MG63 (cell line): ENCODE measurements at regions not wholly inside any gene's neighbourhood (a gene's known extent, or its start where the extent isn't known, plus 50 kb on each side); places are given as distances from the start of the nearest gene placed in this dataset.
"Not testable (repeated sequence)": the region's sequence is repeated elsewhere in the genome, so short reads cannot be mapped to it uniquely, and the experiment has no call there.

Experiments
- DNase-seq: peaks from one replicate; pipeline ENCODE4 v3.0.0-alpha.2; 2020
- H3K27me3 ChIP-seq: fragments of 250-450 bp; sonication (Bioruptor Pico); 2 replicates; pipeline ENCODE4 v1.5.1; 2020; ENCODE audit warnings: mild to moderate bottlenecking, moderate library complexity
- H3K36me3 ChIP-seq: fragments of 250-450 bp; sonication (Bioruptor Pico); 2 replicates; pipeline ENCODE4 v1.5.1; 2020; ENCODE audit warnings: mild to moderate bottlenecking, moderate library complexity
- H3K4me3 ChIP-seq: fragments of 250-450 bp; sonication (Bioruptor Pico); 2 replicates; pipeline ENCODE4 v1.5.1; 2020; ENCODE audit warnings: mild to moderate bottlenecking, moderate library complexity
- H3K9me3 ChIP-seq: fragments of 250-450 bp; sonication (Bioruptor Pico); 2 replicates; pipeline ENCODE4 v1.5.1; 2020; ENCODE audit warnings: mild to moderate bottlenecking, moderate library complexity

- H3K9me3 ChIP-seq, result no peaks in the 10 kb centered on the region
- no peak for DNase-seq
- H3K4me3 ChIP-seq, result no peak overlapping the region
- no peaks in the 10 kb centered on the region for H3K36me3 ChIP-seq
- no peaks in the 10 kb centered on the region for H3K27me3 ChIP-seq
Measured at GRCh38 chrX:142742581-142742980, 283.1 kb upstream of the SPANXN4 start.

DNA sequence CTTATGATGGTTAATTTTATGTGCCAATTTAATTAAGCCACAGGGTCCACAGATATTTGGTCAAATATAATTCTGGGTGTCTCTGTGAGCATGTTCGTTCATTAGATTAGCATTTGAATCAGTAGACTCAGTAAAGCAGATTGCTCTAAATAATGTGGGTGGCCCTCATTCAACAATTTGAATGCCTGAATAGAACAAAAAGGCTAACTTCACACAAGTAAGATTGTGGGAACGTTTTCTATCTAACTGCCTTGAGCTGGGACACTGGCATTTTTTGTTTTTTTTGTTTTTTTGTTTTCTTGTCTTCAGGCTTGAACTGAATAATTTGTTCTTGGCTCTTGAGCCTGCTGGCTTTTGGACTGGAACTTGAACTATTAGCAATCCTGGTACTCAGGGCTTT lies 292.4 kb upstream of the SPANXN4 start:
- Histone ChIP-seq H3K36me3 (no peaks in the 10 kb centered on the region), H3K9me3 (no peaks in the 10 kb centered on the region), H3K4me3 (no peak overlapping the region), H3K27me3 (no peaks in the 10 kb centered on the region)
- no peak for DNase-seq

DNA sequence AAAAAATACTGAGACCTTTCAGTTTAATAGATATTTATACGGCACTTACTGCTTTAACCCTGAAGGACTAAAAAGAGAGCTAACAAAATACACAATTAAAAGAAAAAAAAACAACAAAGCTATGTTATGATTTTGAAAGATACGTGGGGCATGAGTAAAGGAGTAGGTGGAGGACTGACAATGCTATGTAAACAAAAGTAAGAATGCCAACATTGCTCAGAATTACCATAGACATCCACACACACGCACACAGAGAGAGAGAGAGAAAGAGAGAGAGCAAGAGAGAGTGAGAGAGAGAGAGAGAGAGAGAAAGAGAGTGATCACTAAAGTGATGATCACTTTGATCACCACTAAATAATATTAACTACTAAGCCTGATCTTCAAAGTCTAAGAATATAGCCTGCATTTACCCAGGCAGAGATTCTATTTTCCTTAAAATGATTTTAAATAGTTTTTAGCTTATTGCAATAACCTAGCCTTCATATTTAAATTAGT lies 313.9 kb upstream of the SPANXN4 start:
- H3K36me3 ChIP-seq, result no peaks in the 10 kb centered on the region
- H3K27me3 ChIP-seq, result no peaks in the 10 kb centered on the region
- no peaks in the 10 kb centered on the region for H3K9me3 ChIP-seq
- H3K4me3 ChIP-seq, result no peak overlapping the region
- DNase-seq, result no peak

DNA sequence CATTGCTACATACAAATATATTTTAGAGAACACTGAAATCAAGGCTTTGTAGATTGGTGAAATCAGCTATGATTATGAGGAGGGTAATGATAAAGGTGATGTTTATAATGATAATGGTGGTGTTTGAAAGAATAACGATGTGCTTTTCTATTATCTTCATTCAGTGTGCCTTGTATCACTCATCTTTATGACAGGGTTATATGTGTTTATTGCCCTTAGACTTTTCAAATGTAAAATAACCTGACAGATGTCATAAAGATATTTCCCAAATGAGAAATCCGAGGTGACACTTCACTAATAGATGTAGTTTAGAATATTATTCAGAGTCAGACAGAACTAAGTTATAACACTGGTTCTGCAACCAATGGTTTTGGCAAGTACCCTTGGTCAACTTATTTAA lies 323.0 kb upstream of the SPANXN4 start:
- H3K27me3 ChIP-seq, result no peaks in the 10 kb centered on the region

DNA sequence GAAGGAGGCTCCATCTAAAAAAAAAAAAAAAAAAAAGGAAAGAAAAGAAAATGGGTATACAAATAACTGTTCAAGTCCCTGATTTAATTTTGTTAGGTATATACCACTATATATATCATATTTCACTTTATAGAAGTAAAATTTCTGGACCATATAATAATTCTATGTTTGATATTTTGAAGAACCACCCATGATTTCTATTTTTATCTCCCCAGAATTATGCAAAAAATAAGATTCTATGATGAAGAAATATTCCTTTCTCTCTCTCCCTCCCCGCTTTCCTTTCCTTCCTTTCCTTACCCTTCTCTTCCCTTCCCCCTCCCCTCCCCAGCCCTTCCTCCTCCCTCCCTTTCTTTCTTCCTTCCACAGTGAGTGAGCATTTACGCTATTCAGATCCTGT lies 337.5 kb upstream of the SPANXN4 start:
- no peaks in the 10 kb centered on the region for H3K36me3 ChIP-seq

More for the DNA sequence above, 323.0 kb upstream of the SPANXN4 start:
- H3K9me3 ChIP-seq, result no peaks in the 10 kb centered on the region
- no peak overlapping the region for H3K4me3 ChIP-seq
- DNase-seq, result no peak
- no peaks in the 10 kb centered on the region for H3K36me3 ChIP-seq

DNA sequence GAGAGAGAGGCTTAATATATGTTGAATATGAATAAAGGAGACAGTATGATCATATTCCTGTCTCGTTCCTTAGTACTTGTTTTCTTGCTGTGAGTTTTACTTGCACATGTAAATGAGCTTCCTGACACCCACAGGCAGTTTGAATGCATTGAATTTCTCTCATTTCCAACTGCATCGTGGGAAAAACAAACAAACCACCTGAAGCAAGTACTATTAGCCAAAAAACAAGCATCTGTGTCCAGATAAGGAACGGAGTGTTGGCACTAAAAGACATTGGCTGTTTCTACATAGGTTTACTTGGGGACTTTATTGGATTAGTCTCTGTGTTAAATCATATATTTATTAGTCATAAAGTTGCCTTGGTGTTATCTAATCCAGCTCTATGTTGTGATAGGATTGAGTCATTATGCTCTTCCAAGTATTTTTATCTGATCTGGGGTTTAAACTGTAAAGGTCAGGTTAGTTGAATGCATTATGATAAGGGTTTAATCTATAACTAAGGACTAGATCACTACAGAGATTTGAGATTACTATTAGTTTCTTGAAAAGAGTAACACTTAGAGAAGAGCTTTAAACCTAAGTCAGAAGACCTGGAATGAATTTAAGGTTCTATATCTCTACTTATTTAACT lies 339.0 kb upstream of the SPANXN4 start:
- Histone ChIP-seq H3K9me3 (no peaks in the 10 kb centered on the region), H3K27me3 (no peaks in the 10 kb centered on the region), H3K36me3 (no peaks in the 10 kb centered on the region), H3K4me3 (no peak overlapping the region)
- no peak for DNase-seq

More for the DNA sequence above, 337.5 kb upstream of the SPANXN4 start:
- H3K4me3 ChIP-seq, result no peak overlapping the region
- DNase-seq, result no peak
- H3K9me3 ChIP-seq, result no peaks in the 10 kb centered on the region
- H3K27me3 ChIP-seq, result no peaks in the 10 kb centered on the region

- Histone ChIP-seq H3K27me3 (no peaks in the 10 kb centered on the region), H3K36me3 (no peaks in the 10 kb centered on the region), H3K9me3 (no peaks in the 10 kb centered on the region), H3K4me3 (no peak overlapping the region)
- DNase-seq, result no peak
Measured at GRCh38 chrX:142686206-142686605, 339.5 kb upstream of the SPANXN4 start.

DNA sequence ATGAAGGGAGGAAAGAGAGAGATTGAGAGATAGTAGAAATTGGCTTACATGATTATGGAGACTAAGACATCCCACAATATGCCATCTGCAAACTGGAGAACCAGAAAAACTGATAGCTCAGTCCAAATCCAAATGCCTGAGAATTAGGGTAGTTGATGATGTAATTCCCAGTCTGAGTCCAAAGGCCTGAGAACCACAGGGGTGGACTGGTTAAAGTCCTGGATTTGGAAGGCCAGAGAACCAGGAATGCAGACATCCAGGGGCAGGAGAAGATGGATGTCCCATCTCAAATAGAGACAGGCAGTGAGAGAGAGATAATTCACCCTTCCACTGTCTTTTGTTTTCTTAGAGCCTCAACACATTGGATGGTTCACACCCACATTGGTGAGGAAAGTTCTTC lies 345.7 kb upstream of the SPANXN4 start:
- H3K9me3 ChIP-seq, result no peaks in the 10 kb centered on the region
- H3K27me3 ChIP-seq, result no peaks in the 10 kb centered on the region
- no peak for DNase-seq
- H3K4me3 ChIP-seq, result no peak overlapping the region
- H3K36me3 ChIP-seq, result no peaks in the 10 kb centered on the region

- no peak for DNase-seq
- H3K27me3 ChIP-seq, result no peaks in the 10 kb centered on the region
- no peak overlapping the region for H3K4me3 ChIP-seq
- no peaks in the 10 kb centered on the region for H3K9me3 ChIP-seq
- H3K36me3 ChIP-seq, result no peaks in the 10 kb centered on the region
Measured at GRCh38 chrX:142671036-142671435, 354.7 kb upstream of the SPANXN4 start.

DNA sequence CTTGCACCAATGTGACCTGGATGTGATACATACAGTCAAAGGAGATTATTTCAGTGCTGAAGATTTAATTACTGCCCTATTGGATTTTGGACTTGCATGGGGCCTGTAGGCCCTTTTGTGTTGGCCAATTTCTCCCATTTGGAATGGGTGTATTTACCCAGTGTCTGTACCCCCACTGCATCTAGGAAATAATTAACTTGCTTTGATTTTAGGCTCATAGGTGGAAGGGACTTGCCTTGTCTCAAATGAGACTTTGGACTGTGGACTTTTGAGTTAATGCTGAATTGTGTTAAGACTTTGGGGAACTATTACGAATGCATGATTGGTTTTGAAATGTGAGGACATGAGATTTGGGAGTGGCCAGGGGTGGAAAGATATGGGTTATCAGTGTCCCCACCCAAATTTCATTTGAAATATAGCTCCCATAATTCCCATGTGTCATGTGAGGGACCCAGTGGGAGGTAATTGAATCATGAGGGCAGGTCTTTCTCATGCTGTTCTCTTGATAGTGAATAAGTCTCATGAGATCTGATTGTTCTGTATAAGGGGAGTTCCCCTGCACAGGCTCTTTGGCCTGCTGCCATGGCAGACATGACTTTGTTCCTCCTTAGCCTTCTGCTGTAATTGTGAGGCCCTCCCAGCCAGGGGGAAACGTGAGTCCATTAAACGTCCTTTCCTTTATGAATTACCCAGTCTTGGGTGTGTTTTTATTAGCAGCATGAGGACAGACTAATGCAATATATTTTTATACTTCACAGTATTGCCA lies 362.2 kb upstream of the SPANXN4 start:
- H3K36me3 ChIP-seq, result no peaks in the 10 kb centered on the region
- no peak for DNase-seq
- no peaks in the 10 kb centered on the region for H3K27me3 ChIP-seq
- no peaks in the 10 kb centered on the region for H3K9me3 ChIP-seq
- no peak overlapping the region for H3K4me3 ChIP-seq

DNA sequence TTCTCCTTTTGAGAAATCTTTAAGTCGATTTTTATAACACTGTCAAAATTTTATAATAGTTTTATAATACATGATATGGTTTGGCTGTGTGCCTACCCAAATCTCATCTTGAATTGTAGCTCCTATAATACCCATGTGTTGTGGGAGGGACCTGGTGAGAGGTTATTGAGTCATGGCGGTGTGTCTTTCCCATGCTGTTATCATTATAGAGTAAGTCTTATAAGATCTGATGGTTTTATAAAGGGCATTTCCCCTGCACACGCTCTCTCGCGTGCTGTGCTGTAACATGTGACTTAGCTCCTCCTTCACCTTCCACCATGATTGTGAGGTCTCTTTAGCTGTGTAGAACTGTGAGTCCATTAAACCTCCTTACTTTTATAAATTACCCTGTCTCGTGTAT lies 364.0 kb upstream of the SPANXN4 start:
- H3K4me3 ChIP-seq, result no peak overlapping the region
- H3K27me3 ChIP-seq, result no peaks in the 10 kb centered on the region
- DNase-seq, result no peak
- H3K36me3 ChIP-seq, result no peaks in the 10 kb centered on the region
- no peaks in the 10 kb centered on the region for H3K9me3 ChIP-seq

GRCh38 chrX:142655507-142655906 lies 370.2 kb upstream of the SPANXN4 start:
- DNase-seq, result no peak
- Histone ChIP-seq H3K4me3 (no peak overlapping the region), H3K27me3 (no peaks in the 10 kb centered on the region), H3K9me3 (no peaks in the 10 kb centered on the region), H3K36me3 (no peaks in the 10 kb centered on the region)

GRCh38 chrX:142637206-142637605 lies 388.5 kb upstream of the SPANXN4 start:
- H3K9me3 ChIP-seq, result no peaks in the 10 kb centered on the region
- H3K36me3 ChIP-seq, result no peaks in the 10 kb centered on the region
- no peak for DNase-seq
- H3K4me3 ChIP-seq, result no peak overlapping the region
- H3K27me3 ChIP-seq, result no peaks in the 10 kb centered on the region

DNA sequence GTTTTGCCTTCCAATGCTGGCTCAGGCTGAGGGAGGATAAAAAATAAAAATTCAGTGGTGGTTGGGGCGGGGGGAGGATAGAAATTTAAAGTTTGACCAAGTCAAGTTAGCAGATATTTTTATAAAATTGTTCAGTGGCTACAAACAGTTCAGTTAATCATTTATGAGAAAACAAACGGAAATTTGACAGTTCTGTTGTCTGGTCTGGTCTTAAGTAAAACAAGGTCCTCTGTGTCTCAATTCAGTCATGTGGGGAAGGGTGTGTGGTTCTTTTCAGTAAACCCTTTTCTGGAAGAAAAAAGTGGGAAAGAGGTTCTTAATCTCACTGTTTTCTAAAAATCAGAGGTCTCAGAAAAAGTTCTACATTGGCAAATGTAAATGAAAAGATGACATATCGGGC lies 409.1 kb upstream of the SPANXN4 start:
- no peak for DNase-seq
- Histone ChIP-seq H3K4me3 (no peak overlapping the region), H3K9me3 (no peaks in the 10 kb centered on the region), H3K27me3 (no peaks in the 10 kb centered on the region), H3K36me3 (no peaks in the 10 kb centered on the region)

GRCh38 chrX:142613403-142613802 lies 408.3 kb upstream of the MAGEC2 start:
- H3K4me3 ChIP-seq, result no peak overlapping the region
- DNase-seq, result no peak
- H3K9me3 ChIP-seq, result no peaks in the 10 kb centered on the region
- no peaks in the 10 kb centered on the region for H3K27me3 ChIP-seq
- no peaks in the 10 kb centered on the region for H3K36me3 ChIP-seq

- not testable (repeated sequence) for H3K27me3 ChIP-seq, H3K36me3 ChIP-seq, H3K4me3 ChIP-seq, H3K9me3 ChIP-seq
- DNase-seq, result peak; percentile 0
Measured at GRCh38 chrX:142606629-142607028, 401.5 kb upstream of the MAGEC2 start.

DNA sequence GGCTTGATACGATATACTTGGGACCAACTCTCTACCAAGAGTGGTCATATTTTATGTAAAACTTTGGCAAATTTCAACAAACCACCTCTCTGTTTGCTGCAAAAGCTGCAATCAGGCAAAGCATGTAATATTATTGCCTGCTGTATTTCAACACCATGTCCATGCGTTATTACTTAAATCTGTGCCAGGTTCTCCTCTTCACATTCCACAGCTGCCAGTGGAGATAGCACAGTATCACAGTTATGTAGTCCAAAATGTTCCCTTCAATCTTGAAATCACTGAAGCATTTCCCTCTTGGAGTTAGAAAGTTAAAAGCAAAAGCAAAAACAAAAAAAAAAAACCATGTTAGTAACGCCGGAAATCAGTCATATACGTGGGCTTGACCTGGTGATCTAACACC lies 396.7 kb upstream of the MAGEC2 start:
- H3K4me3 ChIP-seq, result no peak overlapping the region
- H3K36me3 ChIP-seq, result no peaks in the 10 kb centered on the region
- DNase-seq, result no peak
- H3K9me3 ChIP-seq, result no peaks in the 10 kb centered on the region
- no peaks in the 10 kb centered on the region for H3K27me3 ChIP-seq

DNA sequence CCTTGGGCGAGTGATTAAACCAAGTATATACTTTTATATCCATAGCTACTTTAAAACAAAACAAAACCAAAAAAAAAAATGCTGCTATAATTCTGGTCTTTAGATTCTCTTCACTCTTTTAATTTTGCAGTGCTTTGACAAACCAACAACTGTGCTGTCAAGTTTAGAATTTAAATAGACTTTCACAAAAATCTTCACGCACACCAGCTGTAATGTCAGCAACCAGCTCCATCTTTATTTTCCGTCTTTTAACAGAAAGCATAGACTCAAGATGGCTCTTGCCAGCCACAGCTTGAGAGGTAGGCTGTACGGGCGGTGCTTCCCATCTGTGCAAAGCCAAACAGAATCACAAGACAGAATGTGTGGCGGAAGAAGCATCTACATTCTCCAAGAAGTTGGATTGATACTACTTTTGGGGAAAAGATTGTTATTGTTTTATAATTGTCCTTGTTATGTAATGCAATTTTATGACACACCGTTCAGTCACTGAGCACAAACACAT lies 388.3 kb upstream of the MAGEC2 start:
- no peak for DNase-seq
- H3K36me3 ChIP-seq, result no peaks in the 10 kb centered on the region
- H3K9me3 ChIP-seq, result no peaks in the 10 kb centered on the region
- no peak overlapping the region for H3K4me3 ChIP-seq
- H3K27me3 ChIP-seq, result no peaks in the 10 kb centered on the region
